Trophoblast cell (in vitro differentiated cells and primary cell): ENCODE measurements at regions not wholly inside any gene's neighbourhood (a gene's known extent, or its start where the extent isn't known, plus 50 kb on each side); places are given as distances from the start of the nearest gene placed in this dataset.

Source experiments
- DNase-seq, 2 donors: peaks; one replicate each; pipeline ENCODE4 v3.0.0-alpha.2; 2016
- H2AFZ ChIP-seq: 2 replicates; pipeline ENCODE4 v1.6.1; 2013; ENCODE audit warnings: low read length, moderate library complexity, mild to moderate bottlenecking; ENCODE audit not compliant: insufficient read depth, poor library complexity
- H2AK5ac ChIP-seq: 2 replicates; pipeline ENCODE4 v1.6.1; 2013; ENCODE audit warnings: mild to moderate bottlenecking, low read length
- H2BK120ac ChIP-seq: 2 replicates; pipeline ENCODE4 v1.6.1; 2013; ENCODE audit warnings: low read length, mild to moderate bottlenecking, moderate library complexity; ENCODE audit not compliant: insufficient read depth, poor library complexity
- H2BK12ac ChIP-seq: 2 replicates; pipeline ENCODE4 v1.6.1; 2013; ENCODE audit warnings: mild to moderate bottlenecking, low read length, moderate library complexity
- H2BK5ac ChIP-seq: 2 replicates; pipeline ENCODE4 v1.6.1; 2013; ENCODE audit warnings: low read length, low read depth, moderate library complexity, mild to moderate bottlenecking; ENCODE audit not compliant: poor library complexity
- H3K14ac ChIP-seq: 2 replicates; pipeline ENCODE4 v1.6.1; 2013; ENCODE audit warnings: mild to moderate bottlenecking, low read length
- H3K18ac ChIP-seq: 2 replicates; pipeline ENCODE4 v1.6.1; 2013; ENCODE audit warnings: mild to moderate bottlenecking, low read length
- H3K23ac ChIP-seq: 2 replicates; pipeline ENCODE4 v1.6.1; 2013; ENCODE audit warnings: low read length
- H3K27ac ChIP-seq: 2 replicates; pipeline ENCODE4 v1.5.1; 2013; ENCODE audit warnings: low read depth, mild to moderate bottlenecking, inconsistent platforms, low read length, moderate library complexity
- H3K27me3 ChIP-seq: 2 replicates; pipeline ENCODE4 v1.6.1; 2013; ENCODE audit warnings: inconsistent platforms, mild to moderate bottlenecking, low read length, moderate library complexity; ENCODE audit not compliant: insufficient read depth
- H3K36me3 ChIP-seq, 2 experiments: 1 replicate in 1 of 2; 2 replicates in 1 of 2; pipeline ENCODE4 v1.6.1; 2013; ENCODE audit warnings: low read length in 2 of 2, mild to moderate bottlenecking in 2 of 2, moderate library complexity in 1 of 2; ENCODE audit not compliant: insufficient read depth in 2 of 2, control insufficient read depth in 1 of 2
- H3K4ac ChIP-seq: 2 replicates; pipeline ENCODE4 v1.6.1; 2013; ENCODE audit warnings: low read depth, mild to moderate bottlenecking, low read length, moderate library complexity
- H3K4me1 ChIP-seq, 2 experiments: 1 replicate in 1 of 2; 2 replicates in 1 of 2; pipeline ENCODE4 v1.6.1; 2013; ENCODE audit warnings: low read length in 2 of 2, mild to moderate bottlenecking in 2 of 2, moderate library complexity in 1 of 2; ENCODE audit not compliant: insufficient read depth in 2 of 2, control insufficient read depth in 1 of 2
- H3K4me2 ChIP-seq: 2 replicates; pipeline ENCODE4 v1.6.1; 2013; ENCODE audit warnings: inconsistent platforms, mild to moderate bottlenecking, low read length, moderate library complexity
- H3K4me3 ChIP-seq: 2 replicates; pipeline ENCODE4 v1.5.1; 2013; ENCODE audit warnings: mild to moderate bottlenecking, low read depth, low read length, inconsistent platforms
- H3K79me1 ChIP-seq: one replicate; pipeline ENCODE4 v1.6.1; 2013; ENCODE audit warnings: low read length
- H3K79me2 ChIP-seq: 2 replicates; pipeline ENCODE4 v1.6.1; 2013; ENCODE audit warnings: low read length, mild to moderate bottlenecking; ENCODE audit not compliant: control insufficient read depth, insufficient read depth, poor library complexity
- H3K9ac ChIP-seq: 2 replicates; pipeline ENCODE4 v1.6.1; 2013; ENCODE audit warnings: mild to moderate bottlenecking, low read length
- H3K9me3 ChIP-seq: 2 replicates; pipeline ENCODE4 v1.6.1; 2013; ENCODE audit warnings: low read depth, mild to moderate bottlenecking, control low read depth, inconsistent platforms, low read length; ENCODE audit not compliant: insufficient read depth
- H4K12ac ChIP-seq: 2 replicates; pipeline ENCODE4 v1.6.1; 2013; ENCODE audit warnings: low read depth, mild to moderate bottlenecking, low read length, moderate library complexity
- H4K8ac ChIP-seq: 2 replicates; pipeline ENCODE4 v1.6.1; 2013; ENCODE audit warnings: low read depth, mild to moderate bottlenecking, low read length, moderate library complexity
- H4K91ac ChIP-seq: one replicate; pipeline ENCODE4 v1.6.1; 2013; ENCODE audit warnings: low read depth, mild to moderate bottlenecking, low read length, moderate library complexity
- WGBS: extraction: QIAGEN DNeasy Blood & Tissue Kit; methylation state at CpG from one replicate; pipeline ENCODE4 v1.1.7; 2013; ENCODE audit warnings: missing lambda C conversion rate; ENCODE audit not compliant: insufficient read length, insufficient coverage; ENCODE audit errors: extremely low coverage; 5-methylcytosine and 5-hydroxymethylcytosine counted together

DNA sequence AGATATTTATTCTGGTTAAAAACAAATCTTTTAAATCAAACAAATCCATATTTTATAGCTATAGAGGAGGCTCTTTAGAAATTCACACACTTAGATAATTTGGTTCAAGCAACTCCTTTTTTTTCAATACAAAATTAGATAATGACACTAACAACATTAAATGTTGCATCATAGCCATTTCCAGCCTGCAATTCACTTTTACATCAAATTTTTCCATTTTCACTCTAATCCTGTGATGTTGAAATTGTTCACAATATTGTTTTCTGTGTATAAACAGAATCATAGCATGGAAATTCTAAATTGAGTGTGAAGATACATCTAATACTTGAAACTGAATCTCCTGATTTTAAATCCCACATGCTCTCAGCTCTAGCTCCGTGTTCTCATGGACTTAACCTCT lies 482.6 kb downstream of the INHBA start:
- H2AK5ac ChIP-seq: no peak overlapping the region
- no peaks in the 10 kb centered on the region for H3K79me2 ChIP-seq
- H3K4me2 ChIP-seq: no peak overlapping the region
- H3K36me3 ChIP-seq: no peaks in the 10 kb centered on the region
- H3K4me3 ChIP-seq: no peak overlapping the region
- H4K91ac ChIP-seq: no peak overlapping the region
- peaks cover 2% of the 10 kb centered on the region for H3K79me1 ChIP-seq
- no peak overlapping the region for H2BK120ac ChIP-seq
- no peak overlapping the region for H3K27ac ChIP-seq
- no peak overlapping the region for H3K14ac ChIP-seq
- peak overlapping the region; percentile 70 for H2BK12ac ChIP-seq
- WGBS: no CpG with 5 or more reads among the region's 1 CpG
- no peak overlapping the region for H4K8ac ChIP-seq
- H3K23ac ChIP-seq: no peak overlapping the region
- no peak for DNase-seq
- H3K18ac ChIP-seq: no peak overlapping the region
- no peak overlapping the region for H3K9ac ChIP-seq
- H3K9me3 ChIP-seq: no peaks in the 10 kb centered on the region
- H2AFZ ChIP-seq: no peak overlapping the region
- peaks cover 5 to 9% of the 10 kb centered on the region in 2 experiments for H3K4me1 ChIP-seq
- no peak overlapping the region for H4K12ac ChIP-seq
- H3K27me3 ChIP-seq: no peaks in the 10 kb centered on the region
- H3K4ac ChIP-seq: no peak overlapping the region
- no peak overlapping the region for H2BK5ac ChIP-seq

DNA sequence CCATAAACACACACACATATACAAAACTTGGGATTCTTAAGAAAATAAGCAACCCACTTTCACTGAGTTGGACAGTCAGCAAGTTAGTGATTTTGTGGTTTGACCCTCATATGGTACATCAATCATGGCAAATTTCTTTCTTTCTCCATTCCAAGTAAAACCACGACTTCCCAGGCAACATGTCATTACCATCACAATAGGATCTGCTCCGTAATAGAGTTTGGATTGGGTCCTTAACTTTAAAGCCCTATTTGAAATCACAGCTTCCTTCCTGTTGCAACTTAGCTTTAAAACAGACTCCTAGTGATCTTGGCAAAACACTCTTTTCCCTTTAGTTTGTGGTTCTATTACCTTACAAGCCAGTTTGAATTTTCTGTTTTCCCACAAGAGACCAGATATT lies 483.6 kb downstream of the INHBA start:
- no peak overlapping the region for H2BK12ac ChIP-seq
- H4K8ac ChIP-seq: no peak overlapping the region
- no peak overlapping the region for H3K9ac ChIP-seq
- no peak overlapping the region for H2AK5ac ChIP-seq
- H3K79me1 ChIP-seq: no peaks in the 10 kb centered on the region
- no peaks in the 10 kb centered on the region for H3K79me2 ChIP-seq
- DNase-seq: no peak
- H3K18ac ChIP-seq: no peak overlapping the region
- H3K14ac ChIP-seq: no peak overlapping the region
- H4K12ac ChIP-seq: no peak overlapping the region
- peaks cover 0 to 2% of the 10 kb centered on the region in 2 experiments for H3K4me1 ChIP-seq
- no peak overlapping the region for H2BK5ac ChIP-seq
- no peak overlapping the region for H4K91ac ChIP-seq
- H2AFZ ChIP-seq: no peak overlapping the region
- no peak overlapping the region for H2BK120ac ChIP-seq
- no CpG with 5 or more reads among the region's 2 CpGs for WGBS
- no peaks in the 10 kb centered on the region for H3K9me3 ChIP-seq
- H3K4ac ChIP-seq: no peak overlapping the region
- no peak overlapping the region for H3K4me3 ChIP-seq
- H3K4me2 ChIP-seq: no peak overlapping the region
- no peaks in the 10 kb centered on the region for H3K36me3 ChIP-seq
- no peak overlapping the region for H3K23ac ChIP-seq
- H3K27ac ChIP-seq: no peak overlapping the region
- H3K27me3 ChIP-seq: no peaks in the 10 kb centered on the region

DNA sequence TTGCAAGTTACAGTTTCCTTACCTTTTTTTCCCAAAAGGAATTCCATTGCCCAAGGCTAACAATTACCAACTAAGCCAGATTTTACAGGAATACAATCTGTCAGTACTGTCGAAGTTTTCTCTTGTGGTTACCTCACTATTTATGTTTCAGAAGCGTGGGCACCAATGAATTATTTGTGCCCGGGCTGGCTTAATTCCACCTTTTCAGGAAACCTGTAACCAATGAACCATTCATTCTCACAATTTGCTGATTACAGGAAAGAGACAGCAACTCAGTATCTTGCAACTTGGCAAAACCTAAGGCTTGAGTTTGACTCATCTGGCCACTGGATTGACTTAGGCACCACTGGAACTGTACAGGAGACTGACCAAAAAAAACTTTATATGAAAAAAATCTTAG lies 485.6 kb downstream of the INHBA start:
- H2BK12ac ChIP-seq: no peak overlapping the region
- H3K14ac ChIP-seq: no peak overlapping the region
- H3K36me3 ChIP-seq: no peaks in the 10 kb centered on the region
- H3K4ac ChIP-seq: no peak overlapping the region
- no CpG with 5 or more reads among the region's 3 CpGs for WGBS
- H3K79me2 ChIP-seq: no peaks in the 10 kb centered on the region
- no peak overlapping the region for H3K4me3 ChIP-seq
- H3K27me3 ChIP-seq: no peaks in the 10 kb centered on the region
- H3K9ac ChIP-seq: no peak overlapping the region
- no peaks in the 10 kb centered on the region for H3K79me1 ChIP-seq
- H3K23ac ChIP-seq: no peak overlapping the region
- H4K8ac ChIP-seq: no peak overlapping the region
- no peak overlapping the region for H4K91ac ChIP-seq
- no peaks in the 10 kb centered on the region for H3K9me3 ChIP-seq
- H3K27ac ChIP-seq: no peak overlapping the region
- no peak overlapping the region for H2BK5ac ChIP-seq
- H2BK120ac ChIP-seq: no peak overlapping the region
- H2AFZ ChIP-seq: no peak overlapping the region
- no peaks in the 10 kb centered on the region for H3K4me1 ChIP-seq
- no peak for DNase-seq
- H3K18ac ChIP-seq: no peak overlapping the region
- H2AK5ac ChIP-seq: no peak overlapping the region
- H3K4me2 ChIP-seq: no peak overlapping the region
- H4K12ac ChIP-seq: no peak overlapping the region

DNA sequence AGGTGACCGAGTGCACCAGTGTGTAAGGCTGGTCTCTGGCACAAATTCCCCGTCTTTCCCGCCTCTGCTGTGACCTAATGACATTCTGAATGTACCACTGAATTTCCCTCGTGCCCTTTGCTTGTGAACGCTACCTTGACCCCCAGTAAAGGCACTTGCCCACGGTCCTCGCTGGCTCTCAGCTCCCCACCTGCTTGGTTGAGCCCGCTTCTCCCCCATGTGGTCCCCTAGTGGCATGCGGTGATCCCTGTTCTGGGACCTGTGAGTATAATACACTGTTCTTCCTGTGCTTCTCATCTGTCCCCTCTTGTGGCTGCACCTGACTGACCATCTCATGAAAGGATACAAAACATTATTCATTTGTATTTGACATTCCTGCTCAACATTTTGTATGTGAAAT lies 495.7 kb downstream of the INHBA start:
- H3K36me3 ChIP-seq: no peaks in the 10 kb centered on the region
- no peak overlapping the region for H4K91ac ChIP-seq
- no peak for DNase-seq
- no peak overlapping the region for H2AFZ ChIP-seq
- no peaks in the 10 kb centered on the region for H3K79me1 ChIP-seq
- H2BK5ac ChIP-seq: no peak overlapping the region
- H2AK5ac ChIP-seq: no peak overlapping the region
- H3K27ac ChIP-seq: no peak overlapping the region
- no peaks in the 10 kb centered on the region for H3K4me1 ChIP-seq
- H4K8ac ChIP-seq: no peak overlapping the region
- no CpG with 5 or more reads among the region's 9 CpGs for WGBS
- H2BK12ac ChIP-seq: no peak overlapping the region
- H3K9me3 ChIP-seq: no peaks in the 10 kb centered on the region
- H3K79me2 ChIP-seq: no peaks in the 10 kb centered on the region
- H3K4ac ChIP-seq: no peak overlapping the region
- H3K4me2 ChIP-seq: no peak overlapping the region
- no peak overlapping the region for H3K9ac ChIP-seq
- no peak overlapping the region for H3K23ac ChIP-seq
- H4K12ac ChIP-seq: no peak overlapping the region
- no peak overlapping the region for H3K4me3 ChIP-seq
- no peak overlapping the region for H3K14ac ChIP-seq
- no peak overlapping the region for H2BK120ac ChIP-seq
- no peak overlapping the region for H3K18ac ChIP-seq
- no peaks in the 10 kb centered on the region for H3K27me3 ChIP-seq
